G401 (cell line): ENCODE measurements at regions not wholly inside any gene's neighbourhood (a gene's known extent, or its start where the extent isn't known, plus 50 kb on each side); places are given as distances from the start of the nearest gene placed in this dataset.
"Not testable (repeated sequence)": the region's sequence is repeated elsewhere in the genome, so short reads cannot be mapped to it uniquely, and the experiment has no call there.

ENCODE experiments used
- DNase-seq: peaks from one replicate; pipeline ENCODE4 v3.0.0-alpha.2; 2015; ENCODE audit warnings: low spot score
- in situ Hi-C: cut with HindIII; loops from 2 replicates; pipeline ENCODE4 v1.10.0; 2016; ENCODE audit warnings: low sequenced_read_pairs, mixed read lengths

DNA sequence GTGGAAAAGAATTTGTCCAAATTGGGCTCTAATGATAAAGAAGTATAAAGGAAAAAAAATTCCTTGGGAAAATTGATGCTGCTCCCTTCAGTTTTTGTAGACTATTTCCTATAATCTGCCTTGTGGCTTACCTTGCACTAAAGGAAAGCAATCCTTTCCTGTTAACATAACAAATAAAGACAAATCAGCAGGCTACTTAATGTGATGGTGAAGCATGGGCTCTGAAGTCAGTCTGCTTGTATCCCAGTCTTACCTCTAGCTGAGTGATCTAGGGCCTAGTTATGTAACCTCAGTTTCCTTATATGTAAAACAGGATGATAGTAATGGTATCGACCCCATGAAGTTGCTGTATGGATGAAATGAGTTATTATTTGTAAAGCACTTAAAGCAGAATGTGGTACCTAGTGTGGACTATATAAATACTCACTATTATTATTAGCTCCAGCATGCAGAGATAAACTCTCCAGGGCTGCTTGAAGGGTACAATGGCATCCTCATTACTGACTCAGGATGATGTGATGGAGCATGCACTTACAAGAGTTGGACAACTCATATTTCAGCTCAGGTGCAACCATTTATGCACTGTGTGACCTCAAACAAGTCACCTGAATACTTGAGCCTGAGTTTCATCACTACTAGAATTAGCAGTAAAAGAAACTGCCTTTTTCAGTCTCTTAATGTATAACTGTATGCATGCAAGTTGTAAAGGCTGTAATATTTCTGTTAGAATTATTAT, 156.1 kb downstream of the DKK1 start:
- DNase-seq: no peak
- in situ Hi-C loops: no loop called here

DNA sequence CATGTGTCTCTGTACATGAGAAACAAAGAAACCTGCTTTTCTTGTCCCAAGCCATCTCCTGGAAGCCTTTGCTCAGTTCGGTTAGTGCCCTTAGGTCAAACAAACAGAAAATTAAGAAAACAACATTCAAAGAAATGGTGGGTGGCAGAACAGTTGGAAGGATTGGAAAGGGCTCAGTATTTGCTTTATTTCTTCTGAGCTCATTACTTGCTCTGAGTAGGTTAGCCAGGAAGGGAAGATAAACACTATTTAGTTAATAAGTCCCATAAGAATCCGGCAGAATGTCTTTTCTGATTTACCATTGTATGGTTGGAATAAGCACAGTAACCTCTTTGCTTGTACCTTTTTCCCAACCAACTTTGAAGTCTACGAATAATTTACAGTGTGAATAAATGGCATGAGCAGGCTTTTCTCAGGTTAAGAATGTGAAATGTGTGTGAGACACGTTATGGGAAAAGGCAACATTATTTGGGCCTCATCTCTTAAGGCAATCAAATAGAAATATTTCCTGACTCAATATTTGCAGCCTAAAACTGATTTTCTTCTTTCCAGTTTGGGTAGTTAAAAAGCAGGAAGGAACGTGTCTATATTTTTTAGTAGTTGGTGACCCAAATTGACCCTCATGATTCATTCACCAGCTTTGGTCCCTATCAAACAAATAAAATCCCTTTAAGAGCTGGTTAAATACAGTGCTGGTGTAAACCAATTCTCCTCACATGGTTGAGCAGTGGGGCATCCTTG, 158.5 kb downstream of the DKK1 start:
- in situ Hi-C loops: no loop called here
- no peak for DNase-seq

DNA sequence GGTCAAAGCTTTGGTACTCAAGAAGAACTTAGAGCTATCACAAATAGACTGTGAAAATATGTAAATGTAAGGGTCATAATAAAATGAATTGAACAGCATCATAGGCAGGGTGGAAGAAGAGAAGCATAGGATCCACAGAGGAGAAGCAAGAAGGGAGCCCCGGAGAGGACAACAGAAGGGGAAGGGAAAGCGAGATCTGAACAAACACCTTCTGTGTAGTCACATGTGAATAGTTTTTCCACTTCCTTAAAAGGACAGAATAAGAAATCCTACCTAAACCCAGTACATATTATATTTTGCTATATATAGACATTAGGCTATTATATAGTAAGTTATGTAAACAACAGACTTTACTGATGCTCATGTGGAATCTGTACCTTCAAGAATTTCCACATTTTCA, 160.2 kb downstream of the DKK1 start:
- no peak for DNase-seq
- in situ Hi-C loops: no loop called here

DNA sequence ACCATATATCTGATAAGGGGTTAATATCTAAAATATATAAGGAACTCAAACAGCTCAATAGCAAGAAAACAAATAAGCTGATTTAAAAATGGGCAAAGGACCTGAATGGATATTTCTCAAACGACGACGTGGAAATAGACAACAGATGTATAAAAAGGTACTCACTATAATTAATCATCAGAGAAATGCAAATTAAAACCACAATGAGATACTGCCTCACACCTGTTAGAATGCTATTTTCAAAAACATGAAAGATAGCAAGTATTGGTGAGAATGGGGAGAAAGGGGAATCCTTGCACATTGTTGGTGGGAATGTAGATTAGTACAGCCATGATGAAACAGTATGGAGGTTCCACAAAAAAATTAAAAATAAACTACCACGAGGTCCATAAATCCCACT, 163.2 kb downstream of the DKK1 start:
- DNase-seq: no peak
- in situ Hi-C loops: no loop called here

DNA sequence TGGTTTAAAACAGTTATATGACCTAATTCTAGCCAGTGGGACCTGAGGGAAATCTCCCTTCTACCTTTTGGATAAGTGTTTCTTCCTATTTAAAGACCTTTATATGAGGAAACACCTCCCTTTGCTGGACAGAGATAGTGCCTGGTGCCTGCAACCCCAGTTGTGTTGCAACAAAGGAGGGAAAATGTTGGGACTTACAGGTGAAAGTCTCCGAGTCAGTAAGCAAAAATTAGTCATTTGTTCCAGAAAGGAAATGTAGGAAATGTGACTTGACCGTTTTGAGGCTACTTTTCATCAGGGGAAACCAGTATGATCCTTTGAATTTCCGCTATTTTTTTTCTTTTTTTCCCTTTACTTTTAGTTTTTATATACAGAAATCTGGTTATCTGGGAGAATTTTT, 165.5 kb downstream of the DKK1 start:
- in situ Hi-C loops: no loop called here
- DNase-seq: no peak

DNA sequence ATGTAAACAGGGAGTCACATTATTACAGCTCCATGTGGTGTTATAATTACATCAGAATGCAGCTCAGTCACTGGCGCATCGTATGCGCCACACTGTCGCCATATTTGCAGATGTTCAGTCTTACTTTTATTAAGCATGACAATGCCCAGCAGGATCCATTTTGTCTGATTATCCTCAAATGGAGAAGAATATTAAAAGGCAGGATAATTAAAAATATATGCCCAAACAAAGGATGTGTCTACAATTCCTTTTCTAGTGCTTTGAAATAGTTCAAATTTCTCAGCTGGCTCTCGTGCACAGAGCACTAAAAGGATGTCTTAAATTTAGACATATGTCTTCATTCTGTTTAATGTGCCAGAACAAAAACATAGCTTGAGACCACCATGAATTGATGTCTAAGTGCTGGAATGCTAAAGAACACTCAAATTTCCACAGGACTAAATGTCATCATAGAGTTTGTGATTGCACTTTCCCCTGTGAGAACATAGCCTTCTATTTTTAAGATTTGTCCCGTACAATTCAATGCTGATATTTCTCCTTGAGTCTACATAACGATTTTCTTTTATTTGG, 168.0 kb downstream of the DKK1 start:
- no peak for DNase-seq
- in situ Hi-C loops: no loop called here

DNA sequence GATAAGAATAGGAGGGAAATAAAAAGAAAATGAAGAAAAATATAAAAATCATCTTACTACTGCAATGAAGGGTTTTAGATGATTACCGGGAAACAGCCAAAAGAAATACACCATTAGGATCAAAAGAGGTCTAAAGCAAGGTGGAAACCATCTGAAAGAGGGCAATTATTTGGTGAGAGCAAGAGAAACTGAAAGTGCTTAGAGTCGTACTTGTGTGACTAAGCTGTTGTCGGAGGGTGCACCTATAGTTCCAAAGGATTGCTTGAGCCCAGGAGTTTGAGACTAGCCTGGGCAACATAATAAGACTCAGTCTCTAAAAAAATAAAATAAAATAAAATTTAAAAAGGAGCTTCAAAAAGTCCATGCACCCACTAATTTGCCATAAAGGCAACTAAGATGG, 169.5 kb downstream of the DKK1 start:
- DNase-seq: no peak
- in situ Hi-C loops: no loop called here

DNA sequence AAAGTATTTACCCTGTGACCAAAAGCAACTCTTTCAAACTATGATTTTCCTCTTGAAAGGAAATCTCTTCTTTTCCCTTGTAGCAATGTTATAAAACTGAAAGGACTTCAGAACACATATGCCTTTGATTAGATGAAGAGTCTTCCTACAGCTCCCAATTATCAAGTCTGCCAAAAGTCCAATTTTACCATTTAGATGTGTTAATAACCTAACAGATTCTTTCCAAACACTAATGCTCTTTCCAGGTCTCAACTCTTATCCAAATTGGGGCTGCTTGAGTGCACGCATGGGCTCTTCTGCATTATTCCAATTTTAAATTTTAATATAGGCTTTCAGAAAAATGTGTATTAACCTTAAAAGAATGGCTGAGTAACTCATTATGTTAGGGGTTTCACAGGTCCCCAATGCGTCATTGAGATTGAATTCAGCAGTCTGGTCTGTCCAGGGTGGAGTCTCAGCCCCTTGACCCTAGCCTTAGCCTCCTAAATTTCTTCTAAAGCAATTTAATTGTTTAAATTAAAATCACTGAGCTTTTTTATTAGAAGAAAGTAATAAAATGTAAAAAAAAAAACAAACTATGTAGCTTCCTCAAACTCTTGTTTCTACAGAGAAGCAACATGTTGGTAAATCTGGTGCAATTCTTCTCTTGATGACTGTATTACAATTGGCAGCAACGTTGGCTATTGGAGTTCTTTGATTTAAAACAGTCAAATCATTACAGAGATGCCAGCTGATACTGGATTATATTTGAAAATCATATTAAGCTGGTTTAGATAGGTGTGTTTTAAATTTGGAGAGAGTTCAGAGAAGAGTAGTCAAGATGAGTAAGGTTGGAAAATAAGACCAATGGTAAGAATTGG, 170.4 kb downstream of the DKK1 start:
- in situ Hi-C loops: no loop called here
- DNase-seq: no peak

DNA sequence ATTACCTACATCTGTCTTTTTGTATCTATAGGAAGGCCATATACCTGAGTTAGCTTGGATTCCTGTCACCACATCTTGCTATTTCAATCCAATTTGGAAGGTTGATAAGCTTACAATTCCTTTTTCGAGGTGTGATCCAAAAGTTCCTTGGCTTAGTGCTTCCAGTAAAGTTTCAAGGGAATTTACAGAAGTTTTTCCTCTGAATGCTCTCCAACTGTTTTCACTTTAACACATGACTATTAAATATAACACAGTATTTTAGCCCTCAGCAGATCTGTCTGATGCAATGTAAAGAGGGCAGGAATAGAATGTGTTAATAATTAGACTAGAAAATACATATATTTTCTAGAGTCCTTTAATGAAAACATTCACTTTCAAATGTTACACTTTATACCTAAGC, 171.4 kb downstream of the DKK1 start:
- in situ Hi-C loops: no loop called here
- no peak for DNase-seq

DNA sequence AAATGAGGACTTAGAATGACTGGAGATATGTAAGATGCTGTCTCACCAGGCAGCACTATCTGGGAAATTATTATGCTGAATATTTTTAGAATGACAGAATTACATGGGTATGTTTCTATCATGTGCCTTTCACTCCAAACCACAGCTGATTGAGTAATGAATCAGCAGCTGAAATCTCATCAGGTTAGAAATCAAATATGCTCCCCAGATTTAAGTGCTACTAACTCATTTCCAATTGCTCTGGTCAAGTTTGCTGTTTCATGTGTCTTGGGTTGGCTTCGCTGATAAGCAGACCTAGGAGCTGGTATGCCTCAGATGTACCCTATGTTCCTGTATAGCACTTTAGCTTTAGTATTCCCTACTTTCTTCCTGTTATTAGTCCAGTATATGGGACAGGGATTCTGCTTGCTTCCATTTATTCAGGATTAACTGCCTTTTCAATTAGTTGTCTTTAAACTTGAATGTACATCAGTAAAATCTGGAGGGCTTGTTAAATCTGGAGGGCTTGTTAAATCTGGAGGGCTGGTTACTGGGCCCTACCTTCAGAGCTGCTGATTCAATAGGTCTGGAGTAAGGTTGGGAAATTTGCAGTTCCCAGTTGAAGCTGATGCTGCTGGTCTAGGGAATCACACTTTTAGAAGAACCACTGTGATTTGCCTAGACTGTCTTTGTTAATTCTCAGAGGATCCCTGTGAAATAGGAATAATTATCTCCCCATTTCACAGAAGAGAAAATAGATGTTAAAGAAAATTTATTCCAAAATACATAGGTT, 172.9 kb downstream of the DKK1 start:
- DNase-seq: no peak
- in situ Hi-C loops: no loop called here

DNA sequence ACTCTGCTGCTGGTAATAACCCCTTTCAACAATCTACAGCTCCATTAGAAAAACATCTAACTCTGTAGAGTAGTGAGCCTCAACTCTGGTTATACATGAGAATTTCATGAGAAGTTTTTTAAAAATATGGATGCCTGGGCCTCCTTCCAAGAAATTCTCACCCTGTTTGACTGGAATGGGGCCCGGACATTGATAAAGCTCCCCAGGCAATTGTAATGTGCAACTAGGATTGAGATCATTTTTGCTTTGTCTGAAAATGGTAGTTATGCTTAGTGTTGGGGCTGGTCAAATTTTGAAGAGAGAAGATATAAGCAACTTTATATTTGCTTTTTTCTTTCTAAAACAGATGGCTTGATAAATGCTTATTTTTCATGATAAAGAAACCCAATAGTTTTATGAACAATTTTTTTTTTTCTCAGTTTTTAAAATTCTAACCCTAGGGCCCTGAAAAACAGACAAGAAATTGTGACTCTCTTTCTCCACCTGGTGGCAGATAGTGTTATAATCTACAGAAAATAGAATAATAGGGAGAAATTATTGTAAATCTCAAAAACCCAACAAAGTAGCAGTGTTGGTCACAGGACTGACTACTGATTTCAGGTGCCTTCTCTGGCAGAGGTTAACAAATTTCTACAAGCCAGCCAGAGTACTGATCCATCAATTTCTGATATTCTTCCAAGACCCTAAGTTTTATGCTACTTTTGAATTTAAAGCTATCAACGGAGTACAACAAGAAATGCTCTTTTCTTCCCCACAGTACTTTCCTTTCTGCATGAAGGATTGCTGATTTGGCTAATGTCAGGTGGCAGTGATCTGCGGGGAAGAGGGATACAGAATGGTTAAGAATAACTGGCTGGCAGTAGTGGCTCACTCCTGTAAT, 174.8 kb downstream of the DKK1 start:
- peak; percentile 25 for DNase-seq
- in situ Hi-C loops: no loop called here

DNA sequence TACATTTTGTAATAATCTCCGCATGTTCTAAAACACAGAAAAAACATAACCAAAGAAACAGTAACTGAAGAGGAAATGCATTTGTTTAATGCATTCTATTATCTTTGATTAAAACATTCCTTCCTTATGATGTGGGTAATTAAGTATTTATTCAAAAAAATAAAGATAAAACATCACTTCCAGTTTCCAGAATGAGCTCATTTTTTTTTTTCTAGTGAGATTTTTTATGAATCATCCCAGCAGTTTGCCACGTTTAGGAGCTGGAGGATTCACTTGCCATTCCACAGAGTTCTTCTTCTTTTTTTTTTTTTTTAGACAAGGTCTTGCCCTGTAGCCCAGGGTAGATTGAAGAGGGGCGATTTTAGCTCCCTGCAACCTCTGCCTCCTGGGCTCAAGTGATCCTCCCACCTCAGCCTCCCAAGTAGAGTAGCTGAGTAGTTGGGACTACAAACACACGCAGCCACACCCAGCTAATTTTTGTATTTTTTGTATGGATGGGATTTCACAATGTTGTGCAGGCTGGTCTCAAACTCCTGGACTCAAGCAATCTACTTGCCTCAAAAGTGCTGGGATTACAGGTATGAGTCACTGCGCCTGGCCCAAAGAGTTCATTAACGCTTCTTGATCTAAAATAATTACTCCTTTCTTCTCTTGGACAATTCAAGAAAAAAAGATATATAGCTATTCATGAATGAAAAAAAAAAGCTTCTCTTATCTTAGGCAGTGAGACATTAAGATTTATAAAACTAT, 177.3 kb downstream of the DKK1 start:
- DNase-seq: no peak
- in situ Hi-C loops: no loop called here

DNA sequence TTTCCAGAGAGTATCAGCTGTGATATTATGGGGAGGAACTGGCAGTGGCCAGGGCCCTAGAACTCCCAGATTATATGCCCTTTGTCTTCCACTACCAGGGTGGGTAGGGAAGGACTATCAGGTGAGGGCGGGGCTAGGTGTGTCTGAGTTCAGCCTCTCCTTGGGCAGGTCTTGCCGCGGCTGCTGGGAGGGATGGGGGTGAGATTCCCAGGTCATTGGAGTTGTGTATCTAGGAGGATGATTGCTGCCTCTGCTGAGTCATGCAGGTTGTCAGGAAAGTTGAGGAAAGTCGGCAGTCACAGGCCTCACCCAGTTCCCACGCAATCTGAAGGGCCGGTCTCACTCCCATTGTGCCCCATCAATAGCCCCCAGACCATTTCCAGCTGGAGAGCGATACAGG, 185.2 kb downstream of the DKK1 start:
- no peak for DNase-seq
- in situ Hi-C loops: no loop called here

DNA sequence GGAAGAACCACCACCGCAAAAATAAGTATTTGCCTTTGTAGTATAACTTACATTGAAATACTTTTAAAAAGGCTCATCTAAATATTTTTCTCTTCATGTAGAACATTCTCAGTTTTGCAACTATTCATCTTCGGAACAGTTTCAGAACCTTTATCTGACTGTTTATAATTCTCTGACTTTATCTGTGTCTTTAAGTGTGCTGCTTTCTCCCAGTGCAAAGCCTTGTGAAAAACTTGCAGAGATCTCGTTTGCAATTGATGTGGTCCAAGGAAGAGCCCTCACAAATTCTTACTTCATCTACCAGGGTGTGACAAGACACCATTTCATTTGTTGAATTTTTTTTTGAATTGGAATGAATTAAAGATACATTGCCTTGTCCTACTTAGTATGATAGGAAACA, 186.4 kb downstream of the DKK1 start:
- no peak for DNase-seq

DNA sequence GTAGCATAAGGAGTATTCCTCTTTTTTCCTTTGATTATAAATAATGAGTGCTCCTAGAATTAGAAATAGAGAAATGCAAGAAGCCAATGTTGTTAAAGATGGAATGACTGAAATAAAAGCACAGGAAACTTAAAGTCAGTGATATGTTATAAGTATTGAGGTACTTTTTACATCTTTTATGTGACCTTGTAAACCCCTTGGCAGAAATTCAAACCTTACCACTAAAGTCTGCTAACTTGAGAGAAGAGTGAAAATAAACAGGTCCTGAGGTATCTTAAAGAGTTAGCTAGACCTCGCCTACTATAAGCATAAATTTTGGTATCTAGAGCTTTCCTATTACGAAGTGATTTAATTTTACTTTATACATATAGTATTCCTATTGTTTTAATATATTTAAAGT, 188.2 kb downstream of the DKK1 start:
- in situ Hi-C loops: no loop called here
- no peak for DNase-seq

More for the DNA sequence above, 186.4 kb downstream of the DKK1 start:
- in situ Hi-C loops: no loop called here

DNA sequence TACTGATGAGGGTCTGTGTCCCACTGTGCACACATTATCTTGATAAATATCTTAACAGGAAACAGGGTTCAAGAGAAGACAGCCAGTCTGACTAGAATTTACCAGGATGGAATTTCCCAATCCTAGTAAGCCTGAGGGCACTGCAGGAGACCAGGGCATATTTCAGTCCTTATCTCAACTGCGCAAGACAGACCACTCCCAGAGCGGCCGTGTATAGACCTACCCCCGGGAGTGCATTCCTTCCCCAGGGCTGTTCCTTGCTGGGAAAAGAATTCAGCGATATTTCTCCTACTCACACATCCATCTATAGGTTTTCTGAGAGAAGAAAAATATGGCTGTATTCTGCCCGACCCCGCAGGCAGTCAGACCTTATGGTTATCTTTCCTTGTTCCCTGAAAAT, 191.3 kb downstream of the DKK1 start:
- DNase-seq, in situ Hi-C loops: not testable (repeated sequence)

DNA sequence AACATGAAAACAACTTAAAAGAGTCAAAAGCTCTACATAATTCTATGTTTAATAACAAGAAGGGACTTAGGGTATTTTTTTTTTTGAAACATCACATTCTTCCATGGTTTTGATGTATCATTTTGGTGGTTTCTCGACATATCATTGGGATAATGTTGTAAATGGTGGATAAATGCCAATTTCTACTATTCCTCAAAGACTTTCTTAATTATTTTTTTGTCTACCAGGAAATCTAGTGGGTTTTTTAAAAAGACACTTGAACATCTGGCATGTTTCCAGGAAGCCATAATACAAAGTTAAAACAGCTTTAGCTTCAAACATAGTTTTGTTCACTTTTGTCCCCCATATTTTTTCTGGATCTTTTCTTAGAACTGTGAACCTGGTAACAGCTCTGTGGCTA, 200.4 kb downstream of the DKK1 start:
- no peak for DNase-seq
- in situ Hi-C loops: no loop called here

DNA sequence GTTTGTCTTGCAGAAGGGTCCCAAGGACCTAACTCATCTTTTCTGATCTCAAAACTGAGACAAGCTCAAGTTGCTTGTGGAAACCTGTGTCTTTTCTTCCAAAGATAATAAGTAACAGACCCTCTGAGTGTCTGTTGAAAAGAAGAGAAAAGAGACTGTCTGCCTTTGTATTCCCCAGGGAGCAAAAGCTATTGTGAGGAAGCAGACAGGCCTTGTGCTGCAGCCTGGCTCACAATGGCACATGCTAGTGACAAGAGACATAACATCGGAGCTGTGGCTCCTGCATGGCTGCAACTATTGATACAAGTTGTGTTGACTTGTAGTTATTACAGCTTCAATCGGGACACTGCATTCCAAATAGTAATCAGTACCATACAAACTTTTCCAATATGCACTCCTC, 202.9 kb downstream of the DKK1 start:
- in situ Hi-C loops: no loop called here
- DNase-seq: no peak
